H1 (cell line): ENCODE measurements at regions not wholly inside any gene's neighbourhood (a gene's known extent, or its start where the extent isn't known, plus 50 kb on each side); places are given as distances from the start of the nearest gene placed in this dataset.

ENCODE experiments used
- CTCF ChIA-PET: fragments of 300-600 bp; sonication (Branson Sonifier 250); formaldehyde crosslinking; loops from one replicate; lab custom pipeline; 2021; ENCODE audit not compliant: partially characterized antibody; lab: Charles Lee
- POLR2A ChIA-PET: fragments of 300-600 bp; sonication (Branson Sonifier 250); formaldehyde crosslinking; loops from one replicate; lab custom pipeline; 2021; ENCODE audit warnings: inconsistent platforms; ENCODE audit not compliant: partially characterized antibody; lab: Charles Lee
- DNase-seq, 2 experiments: peaks; one replicate each; pipeline versions ENCODE4 v3.0.0 to v3.0.0-alpha.2; 2010 to 2022; ENCODE audit warnings: low spot score in 2 of 2, low read depth in 1 of 2, mixed read lengths in 1 of 2
- FAIRE-seq: peaks from 2 replicates; lab custom pipeline; 2011; peaks lifted over from hg19 to GRCh38; lab: Jason Lieb, UNC
- H2AFZ ChIP-seq: 2 replicates; pipeline ENCODE4 v1.8.1; 2012; ENCODE audit warnings: low read length, inconsistent platforms
- H2AK5ac ChIP-seq: 2 replicates; pipeline ENCODE4 v1.6.1; 2013; ENCODE audit warnings: low read depth, low read length
- H2BK120ac ChIP-seq: replicated peaks from 2 replicates; pipeline ENCODE3; 2013; ENCODE audit warnings: low read depth, low read length, inconsistent platforms
- H2BK12ac ChIP-seq: 2 replicates; pipeline ENCODE4 v1.6.1; 2013; ENCODE audit warnings: low read depth, low read length
- H2BK15ac ChIP-seq: 2 replicates; pipeline ENCODE4 v1.6.1; 2013; ENCODE audit warnings: low read length
- H2BK20ac ChIP-seq: 2 replicates; pipeline ENCODE4 v1.6.1; 2013; ENCODE audit warnings: low read length
- H2BK5ac ChIP-seq: 2 replicates; pipeline ENCODE4 v1.6.1; 2013; ENCODE audit warnings: low read depth, low read length
- H3K14ac ChIP-seq: 2 replicates; pipeline ENCODE4 v1.6.1; 2013; ENCODE audit warnings: inconsistent platforms; ENCODE audit not compliant: insufficient read length
- H3K18ac ChIP-seq: 2 replicates; pipeline ENCODE4 v1.6.1; 2013; ENCODE audit warnings: low read length; ENCODE audit errors: extremely low read depth
- H3K23ac ChIP-seq: 2 replicates; pipeline ENCODE4 v1.6.1; 2013; ENCODE audit warnings: inconsistent platforms; ENCODE audit not compliant: insufficient read length
- H3K23me2 ChIP-seq: 2 replicates; pipeline ENCODE4 v1.6.1; 2013; ENCODE audit warnings: low read depth, low read length
- H3K27ac ChIP-seq: 2 replicates; pipeline ENCODE4 v1.6.1; 2011; ENCODE audit warnings: low read depth, low read length, inconsistent platforms
- H3K27me3 ChIP-seq, 4 experiments: replicated peaks in 1 of 4; 1 replicate in 1 of 4; 2 replicates in 3 of 4; pipeline versions ENCODE4 v1.6.1 to v1.8.1; 2011 to 2013; ENCODE audit warnings: low read length in 3 of 4, mild to moderate bottlenecking in 3 of 4, inconsistent platforms in 2 of 4, mixed read lengths in 2 of 4, moderate library complexity in 1 of 4; ENCODE audit not compliant: control insufficient read depth in 3 of 4, insufficient read depth in 3 of 4; ENCODE audit errors: extremely low read depth in 1 of 4
- H3K36me3 ChIP-seq, 4 experiments: 2 replicates each; pipeline versions ENCODE4 v1.6.1 to v1.8.1; 2011 to 2013; ENCODE audit warnings: mild to moderate bottlenecking in 4 of 4, low read length in 3 of 4, moderate library complexity in 2 of 4, control low read depth in 1 of 4, inconsistent platforms in 1 of 4; ENCODE audit not compliant: insufficient read depth in 4 of 4, control insufficient read depth in 2 of 4
- H3K4ac ChIP-seq: replicated peaks from 2 replicates; pipeline ENCODE3; 2013; ENCODE audit warnings: low read length, low read depth, mixed read lengths, inconsistent platforms; ENCODE audit not compliant: insufficient read length
- H3K4me1 ChIP-seq, 4 experiments: replicated peaks in 1 of 4; 1 replicate in 1 of 4; 2 replicates in 3 of 4; pipeline versions ENCODE4 v1.6.1 to v1.8.1; 2011 to 2013; ENCODE audit warnings: low read length in 3 of 4, inconsistent platforms in 2 of 4, mixed read lengths in 1 of 4; ENCODE audit not compliant: insufficient read depth in 4 of 4, control insufficient read depth in 3 of 4
- H3K4me2 ChIP-seq, 2 experiments: 2 replicates each; pipeline versions ENCODE4 v1.6.1 to v1.8.1; 2011 to 2013; ENCODE audit warnings: low read depth in 2 of 2, low read length in 2 of 2, control low read depth in 1 of 2, inconsistent platforms in 1 of 2, mild to moderate bottlenecking in 1 of 2; ENCODE audit not compliant: insufficient read depth in 1 of 2
- H3K4me3 ChIP-seq, 4 experiments: fragments of 200-600, 300-600 bp in 1 of 4; sonication (generic), shearing (Covaris generic), sonication (Bioruptor Twin) in 1 of 4; 2 replicates each; pipeline versions ENCODE4 v1.5.1 to v1.8.1; 2011 to 2016; ENCODE audit warnings: low read length in 4 of 4, low read depth in 3 of 4, control low read depth in 2 of 4, inconsistent platforms in 2 of 4, mild to moderate bottlenecking in 2 of 4, mixed read lengths in 1 of 4, moderate library complexity in 1 of 4; ENCODE audit not compliant: insufficient read depth in 2 of 4; ENCODE audit errors: extremely low read depth in 1 of 4
- H3K56ac ChIP-seq: replicated peaks from 2 replicates; pipeline ENCODE3; 2013; ENCODE audit warnings: low read depth, mild to moderate bottlenecking, mixed read lengths, low read length, inconsistent platforms; ENCODE audit not compliant: insufficient read length
- H3K79me1 ChIP-seq: 2 replicates; pipeline ENCODE4 v1.6.1; 2013; ENCODE audit warnings: low read depth, low read length, control low read depth
- H3K79me2 ChIP-seq, 2 experiments: 2 replicates each; pipeline versions ENCODE4 v1.6.1 to v1.8.1; 2012 to 2013; ENCODE audit warnings: low read length in 2 of 2, mild to moderate bottlenecking in 2 of 2, inconsistent platforms in 1 of 2; ENCODE audit not compliant: insufficient read depth in 2 of 2, control insufficient read depth in 1 of 2
- H3K9ac ChIP-seq, 4 experiments: replicated peaks in 1 of 4; 1 replicate in 1 of 4; 2 replicates in 3 of 4; pipeline versions ENCODE4 v1.6.1 to v1.8.1; 2011 to 2013; ENCODE audit warnings: low read depth in 3 of 4, low read length in 3 of 4, control low read depth in 2 of 4, mild to moderate bottlenecking in 2 of 4, moderate library complexity in 2 of 4, inconsistent platforms in 1 of 4; ENCODE audit errors: extremely low read depth in 1 of 4
- H3K9me3 ChIP-seq, 2 experiments: 2 replicates each; pipeline versions ENCODE4 v1.6.1 to v1.8.1; 2012 to 2013; ENCODE audit warnings: mild to moderate bottlenecking in 2 of 2, moderate library complexity in 2 of 2, control low read depth in 1 of 2, inconsistent platforms in 1 of 2, low read depth in 1 of 2, low read length in 1 of 2, mixed read lengths in 1 of 2; ENCODE audit not compliant: insufficient read depth in 2 of 2
- H4K20me1 ChIP-seq, 2 experiments: replicated peaks in 1 of 2; 2 replicates each; pipeline versions ENCODE3 to v1.8.1; 2011 to 2013; ENCODE audit warnings: inconsistent platforms in 2 of 2, low read length in 2 of 2, mild to moderate bottlenecking in 1 of 2; ENCODE audit not compliant: insufficient read depth in 2 of 2, control insufficient read depth in 1 of 2
- H4K5ac ChIP-seq: 2 replicates; pipeline ENCODE4 v1.6.1; 2013; ENCODE audit warnings: low read length, low read depth, mixed read lengths, inconsistent platforms; ENCODE audit not compliant: insufficient read length
- H4K8ac ChIP-seq: 2 replicates; pipeline ENCODE4 v1.8.0; 2013; ENCODE audit warnings: mild to moderate bottlenecking, moderate library complexity, low read length, inconsistent platforms; ENCODE audit not compliant: insufficient read depth; ENCODE audit errors: extremely low read depth
- H4K91ac ChIP-seq: replicated peaks from 2 replicates; pipeline ENCODE3; 2013; ENCODE audit warnings: low read length, mixed read lengths, inconsistent platforms; ENCODE audit not compliant: insufficient read length
- BACH1 ChIP-seq: IDR thresholded peaks from 2 replicates; pipeline ENCODE4 v1.6.1; 2012; ENCODE audit warnings: low read length, improper control_type of control experiment
- CHD1 ChIP-seq: IDR thresholded peaks from 2 replicates; pipeline ENCODE4 v1.6.1; 2012; ENCODE audit warnings: low read depth, low read length, improper control_type of control experiment
- CHD2 ChIP-seq: IDR thresholded peaks from 2 replicates; pipeline ENCODE4 v1.6.1; 2012; ENCODE audit warnings: low read length, improper control_type of control experiment
- GABPA ChIP-seq: IDR thresholded peaks from 2 replicates; pipeline ENCODE4 v1.6.1; 2011; ENCODE audit warnings: mild to moderate bottlenecking, low read length, moderate library complexity, borderline replicate concordance; ENCODE audit not compliant: insufficient read depth
- HDAC6 ChIP-seq: IDR thresholded peaks from one replicate; pipeline ENCODE4 v1.7.1; 2012; ENCODE audit warnings: low read depth, mild to moderate bottlenecking, inconsistent platforms, low read length, moderate library complexity
- JUND ChIP-seq: IDR thresholded peaks from 2 replicates; pipeline ENCODE4 v1.6.1; 2011; ENCODE audit warnings: mild to moderate bottlenecking, improper control_type of control experiment, low read length
- KDM4A ChIP-seq: IDR thresholded peaks from one replicate; pipeline ENCODE4 v1.7.1; 2012; ENCODE audit warnings: low read depth, mild to moderate bottlenecking, moderate library complexity, low read length, inconsistent platforms; ENCODE audit not compliant: severe bottlenecking
- NANOG ChIP-seq: IDR thresholded peaks from 2 replicates; pipeline ENCODE4 v1.6.1; 2011; ENCODE audit warnings: low read length, low read depth, mild to moderate bottlenecking, inconsistent platforms; ENCODE audit not compliant: insufficient read depth, poor library complexity, severe bottlenecking
- NRF1 ChIP-seq: IDR thresholded peaks from 2 replicates; pipeline ENCODE4 v1.6.1; 2011; ENCODE audit warnings: mild to moderate bottlenecking, low read depth, low read length, improper control_type of control experiment
- RFX5 ChIP-seq: IDR thresholded peaks from 2 replicates; pipeline ENCODE4 v1.6.1; 2011; ENCODE audit warnings: low read depth, low read length, improper control_type of control experiment, borderline replicate concordance
- SIRT6 ChIP-seq: IDR thresholded peaks from one replicate; pipeline ENCODE4 v1.7.1; 2012; ENCODE audit warnings: low read length, inconsistent platforms
- SRF ChIP-seq: IDR thresholded peaks from 2 replicates; pipeline ENCODE4 v1.6.1; 2011; ENCODE audit warnings: mild to moderate bottlenecking, low read depth, low read length, moderate library complexity
- TAF1 ChIP-seq: IDR thresholded peaks from 2 replicates; pipeline ENCODE4 v1.6.1; 2011; ENCODE audit warnings: mild to moderate bottlenecking, low read depth, low read length
- TAF7 ChIP-seq: optimal IDR thresholded peaks from 2 replicates; pipeline ENCODE3; 2011; ENCODE audit warnings: low read depth, mild to moderate bottlenecking, inconsistent platforms, low read length, moderate library complexity, borderline replicate concordance
- TBP ChIP-seq: IDR thresholded peaks from 2 replicates; pipeline ENCODE4 v1.6.1; 2011; ENCODE audit warnings: low read depth, low read length, improper control_type of control experiment
- YY1 ChIP-seq: IDR thresholded peaks from 2 replicates; pipeline ENCODE4 v1.6.1; 2011; ENCODE audit warnings: low read depth, mild to moderate bottlenecking, low read length
- WGBS, 2 experiments: shearing (Covaris generic) in 1 of 2; methylation state at CpG; one replicate each; pipeline versions ENCODE4 v1.1.6 to v1.1.7; 2013 to 2015; ENCODE audit warnings: low lambda C conversion rate in 2 of 2, mixed read lengths in 2 of 2, inconsistent platforms in 1 of 2, low coverage in 1 of 2, missing lambda C conversion rate in 1 of 2; ENCODE audit not compliant: insufficient replicate concordance in 2 of 2, insufficient coverage in 1 of 2, insufficient read length in 1 of 2; ENCODE audit errors: extremely low coverage in 1 of 2, missing lambda C conversion rate in 1 of 2; 5-methylcytosine and 5-hydroxymethylcytosine counted together

- 94% methylated on average over 1 of the region's 1 CpG; no CpG with 5 or more reads in 1 of the 2 experiments for WGBS, 2 experiments
- Histone ChIP-seq H3K56ac (no peak overlapping the region), H4K8ac (no peak overlapping the region), H2BK20ac (no peak overlapping the region), H3K79me1 (no peaks in the 10 kb centered on the region), H3K9me3 (no peaks in the 10 kb centered on the region), H4K20me1 (no peaks in the 10 kb centered on the region), H3K4ac (no peak overlapping the region), H2AFZ (no peak overlapping the region), H3K14ac (no peak overlapping the region), H2BK15ac (no peak overlapping the region), H3K27ac (no peak overlapping the region), H2BK12ac (no peak overlapping the region), H4K91ac (no peak overlapping the region), H3K4me2 (no peak overlapping the region), H3K18ac (no peak overlapping the region), H3K4me3 (no peak overlapping the region), H2BK5ac (no peak overlapping the region), H3K23ac (no peak overlapping the region), H3K4me1 (no peaks in the 10 kb centered on the region), H3K79me2 (no peaks in the 10 kb centered on the region), H2AK5ac (no peak overlapping the region), H3K27me3 (no peaks in the 10 kb centered on the region), H3K9ac (no peak overlapping the region), H3K36me3 (no peaks in the 10 kb centered on the region), H4K5ac (no peak overlapping the region), H2BK120ac (no peak overlapping the region), H3K23me2 (no peaks in the 10 kb centered on the region)
- TF ChIP-seq YY1 (no peak), TBP (no peak), CHD1 (no peak), NRF1 (no peak), JUND (no peak), SRF (no peak), HDAC6 (no peak), KDM4A (no peak), TAF7 (no peak), NANOG (no peak), TAF1 (no peak), SIRT6 (no peak), BACH1 (no peak), RFX5 (no peak), GABPA (no peak), CHD2 (no peak)
- ChIA-PET CTCF (interaction anchor here (0.5 to 1.3 kb wide), 5 partner anchors 8 to 378 kb away, joined by 3 to 5 read pairs (median 3); no protein-coding TSS in a partner anchor), POLR2A (no interaction called here)
- FAIRE-seq (no peak), DNase-seq (no peak)
Observed at GRCh38 chr2:204298404-204298803, 246.9 kb upstream of the PARD3B start.
